Breast epithelium (tissue), 3 donors: ENCODE measurements at regions not wholly inside any gene's neighbourhood (a gene's known extent, or its start where the extent isn't known, plus 50 kb on each side); places are given as distances from the start of the nearest gene placed in this dataset.

Source experiments
- POLR2A ChIP-seq: fragments of 450-650 bp; IDR thresholded peaks from one replicate; pipeline ENCODE4 v1.6.1; 2016; ENCODE audit warnings: antibody characterized with exemption, mild to moderate bottlenecking, moderate library complexity
- TF ChIP-seq, protein P1 (sequence below), 3 donors: fragments of 450-650 bp; IDR thresholded peaks; one replicate each; pipeline ENCODE4 v1.5.1; 2016 to 2017; ENCODE audit warnings: antibody characterized with exemption in 3 of 3, mild to moderate bottlenecking in 3 of 3, moderate library complexity in 3 of 3

DNA sequence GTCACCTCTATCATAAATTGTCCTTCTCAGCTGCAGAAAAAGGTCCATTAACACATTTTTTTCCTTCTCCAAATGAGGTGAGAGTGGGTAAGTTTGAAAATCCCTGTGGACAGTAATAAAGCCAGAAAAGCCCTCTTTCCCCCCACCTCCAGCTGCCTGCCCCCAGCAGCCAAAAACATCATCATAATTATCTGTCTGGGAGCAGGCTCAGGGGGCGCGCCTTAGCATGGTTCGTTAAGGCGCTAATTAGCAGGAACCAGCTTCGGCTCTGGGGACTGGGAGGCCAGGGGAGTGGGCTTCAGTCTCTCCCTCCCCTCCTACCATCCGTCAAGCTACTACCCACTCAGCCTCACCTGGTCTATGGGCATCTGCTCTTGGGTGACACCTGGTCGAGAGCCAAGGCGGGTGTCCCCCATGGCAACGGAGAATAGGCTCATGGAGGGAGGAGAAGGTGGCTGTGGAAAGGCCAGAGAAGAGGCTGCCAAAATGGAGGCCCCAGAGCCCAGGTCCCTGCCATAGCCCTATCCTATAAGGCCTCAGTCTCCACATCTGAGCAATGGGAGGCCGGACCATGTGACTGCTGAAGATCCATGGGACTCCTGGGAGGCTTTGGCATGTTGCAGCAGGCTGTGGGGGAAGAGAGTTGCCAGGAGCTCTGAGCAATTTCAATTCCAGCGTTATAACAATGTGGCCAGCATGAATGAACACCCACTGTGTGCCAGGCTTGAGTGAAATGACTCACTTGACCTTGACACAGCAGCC is 140.1 kb upstream of the LINGO1 start:
- TF ChIP-seq, protein P1, sequence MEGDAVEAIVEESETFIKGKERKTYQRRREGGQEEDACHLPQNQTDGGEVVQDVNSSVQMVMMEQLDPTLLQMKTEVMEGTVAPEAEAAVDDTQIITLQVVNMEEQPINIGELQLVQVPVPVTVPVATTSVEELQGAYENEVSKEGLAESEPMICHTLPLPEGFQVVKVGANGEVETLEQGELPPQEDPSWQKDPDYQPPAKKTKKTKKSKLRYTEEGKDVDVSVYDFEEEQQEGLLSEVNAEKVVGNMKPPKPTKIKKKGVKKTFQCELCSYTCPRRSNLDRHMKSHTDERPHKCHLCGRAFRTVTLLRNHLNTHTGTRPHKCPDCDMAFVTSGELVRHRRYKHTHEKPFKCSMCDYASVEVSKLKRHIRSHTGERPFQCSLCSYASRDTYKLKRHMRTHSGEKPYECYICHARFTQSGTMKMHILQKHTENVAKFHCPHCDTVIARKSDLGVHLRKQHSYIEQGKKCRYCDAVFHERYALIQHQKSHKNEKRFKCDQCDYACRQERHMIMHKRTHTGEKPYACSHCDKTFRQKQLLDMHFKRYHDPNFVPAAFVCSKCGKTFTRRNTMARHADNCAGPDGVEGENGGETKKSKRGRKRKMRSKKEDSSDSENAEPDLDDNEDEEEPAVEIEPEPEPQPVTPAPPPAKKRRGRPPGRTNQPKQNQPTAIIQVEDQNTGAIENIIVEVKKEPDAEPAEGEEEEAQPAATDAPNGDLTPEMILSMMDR (IDR thresholded peaks at IDR 0.05): no peak
- no peak for TF ChIP-seq POLR2A
